Stimulated activated memory B cell treated with anti-CD40 and anti-IgM and Interleukin-4, amounts not matched to agents 10 μg/mL and 1 μg/mL and 100 μg/mL, for 72 hours (primary cell): ENCODE measurements at regions not wholly inside any gene's neighbourhood (a gene's known extent, or its start where the extent isn't known, plus 50 kb on each side); places are given as distances from the start of the nearest gene placed in this dataset.
"Not testable (repeated sequence)": the region's sequence is repeated elsewhere in the genome, so short reads cannot be mapped to it uniquely, and the experiment has no call there.

Experiments
- ATAC-seq: fragments of 150-1000 bp; cut with Tn5 transposase; 2 replicates; pipeline ENCODE4 v1.10.0; 2021
- H3K27ac Mint-ChIP-seq: one replicate; pipeline ENCODE4 v1.8.0; 2022; ENCODE audit warnings: mild to moderate bottlenecking, mixed read lengths
- H3K27me3 Mint-ChIP-seq: one replicate; pipeline ENCODE4 v1.8.0; 2022; ENCODE audit warnings: mixed read lengths
- H3K36me3 Mint-ChIP-seq: one replicate; pipeline ENCODE4 v1.8.0; 2022; ENCODE audit warnings: mixed read lengths
- H3K4me1 Mint-ChIP-seq: one replicate; pipeline ENCODE4 v1.8.0; 2022; ENCODE audit warnings: mixed read lengths
- H3K4me3 Mint-ChIP-seq: one replicate; pipeline ENCODE4 v1.8.0; 2022; ENCODE audit warnings: mild to moderate bottlenecking, moderate library complexity, mixed read lengths
- H3K9me3 Mint-ChIP-seq: one replicate; pipeline ENCODE4 v1.8.0; 2022; ENCODE audit warnings: mixed read lengths

GRCh38 chrX:9405635-9406034, 59.2 kb upstream of the TBL1X start:
- not testable (repeated sequence) for H3K27ac Mint-ChIP-seq, ATAC-seq, H3K4me3 Mint-ChIP-seq, H3K27me3 Mint-ChIP-seq, H3K36me3 Mint-ChIP-seq, H3K4me1 Mint-ChIP-seq, H3K9me3 Mint-ChIP-seq

GRCh38 chrX:9410889-9411288, 54.0 kb upstream of the TBL1X start:
- H3K9me3 Mint-ChIP-seq, H3K27ac Mint-ChIP-seq, H3K4me3 Mint-ChIP-seq, H3K27me3 Mint-ChIP-seq, H3K36me3 Mint-ChIP-seq, H3K4me1 Mint-ChIP-seq, ATAC-seq: not testable (repeated sequence)

GRCh38 chrX:9411682-9412081, 53.2 kb upstream of the TBL1X start:
- H3K4me1 Mint-ChIP-seq, H3K36me3 Mint-ChIP-seq, H3K4me3 Mint-ChIP-seq, ATAC-seq, H3K27me3 Mint-ChIP-seq, H3K9me3 Mint-ChIP-seq, H3K27ac Mint-ChIP-seq: not testable (repeated sequence)

- no peaks in the 10 kb centered on the region for H3K36me3 Mint-ChIP-seq
- no peak overlapping the region for H3K4me3 Mint-ChIP-seq
- no peaks in the 10 kb centered on the region for H3K27me3 Mint-ChIP-seq
Observed at GRCh38 chrX:9414416-9414815, 50.4 kb upstream of the TBL1X start.

More at GRCh38 chrX:9414416-9414815, 50.4 kb upstream of the TBL1X start:
- Mint-ChIP-seq H3K27ac (no peak overlapping the region), H3K9me3 (no peaks in the 10 kb centered on the region), H3K4me1 (no peaks in the 10 kb centered on the region)
- ATAC-seq = no peak
